ENCODE measurements at regions not wholly inside any gene's neighbourhood (a gene's known extent, or its start where the extent isn't known, plus 50 kb on each side); places are given as distances from the start of the nearest gene placed in this dataset.

GRCh38 chr22:48653929-48654328 lies 1173.7 kb downstream of the BRD1 start:
- no peak for DNase-seq (ENCODE audit: extremely low read depth, low read depth)
- TF ChIP-seq CTCF (IDR thresholded peaks at IDR 0.05; ENCODE audit: low read depth, low read length, missing control alignments), result no peak

DNA sequence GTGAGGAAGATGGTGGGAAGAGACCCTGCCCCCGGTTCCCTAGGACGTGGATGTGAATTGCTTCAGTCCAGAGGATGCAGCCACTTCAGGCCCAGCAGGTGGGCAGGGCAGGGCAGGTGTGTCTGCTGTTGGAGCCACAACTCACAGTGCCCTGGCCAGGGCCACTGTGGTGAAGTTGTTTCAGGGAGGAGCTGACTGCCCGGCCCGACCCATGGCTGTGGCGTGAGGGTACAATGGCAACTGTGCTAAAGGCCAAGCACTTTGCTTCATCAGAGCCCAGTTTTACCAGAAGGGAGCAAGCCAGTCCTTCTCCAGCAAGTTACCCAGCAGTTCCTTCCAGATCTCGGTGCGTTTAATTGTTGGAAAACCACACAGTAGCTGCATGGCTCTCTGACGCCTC lies 1174.4 kb downstream of the BRD1 start:
- no peak overlapping the region for H3K4me3 ChIP-seq (replicated peaks; ENCODE audit: low read depth, low read length)
- no peak for DNase-seq (ENCODE audit: extremely low read depth, low read depth)
- no peak for TF ChIP-seq CTCF (IDR thresholded peaks at IDR 0.05; ENCODE audit: low read depth, low read length, missing control alignments)

More at GRCh38 chr22:48653929-48654328, 1173.7 kb downstream of the BRD1 start:
- no peak overlapping the region for H3K4me3 ChIP-seq (replicated peaks; ENCODE audit: low read depth, low read length)

GRCh38 chr22:48652796-48653195 lies 1174.9 kb downstream of the BRD1 start:
- DNase-seq (ENCODE audit: extremely low read depth, low read depth), result no peak
- no peak for TF ChIP-seq CTCF (IDR thresholded peaks at IDR 0.05; ENCODE audit: low read depth, low read length, missing control alignments)
- H3K4me3 ChIP-seq (replicated peaks; ENCODE audit: low read depth, low read length), result no peak overlapping the region

- no peak overlapping the region for H3K4me3 ChIP-seq (replicated peaks; ENCODE audit: low read depth, low read length)
- no peak for DNase-seq (ENCODE audit: extremely low read depth, low read depth)
- no peak for TF ChIP-seq CTCF (IDR thresholded peaks at IDR 0.05; ENCODE audit: low read depth, low read length, missing control alignments)
These were observed 1175.6 kb downstream of the BRD1 start for GRCh38 chr22:48651981-48652538.

- H3K4me3 ChIP-seq (replicated peaks; ENCODE audit: low read depth, low read length), result no peak overlapping the region
- no peak for TF ChIP-seq CTCF (IDR thresholded peaks at IDR 0.05; ENCODE audit: low read depth, low read length, missing control alignments)
- DNase-seq (ENCODE audit: extremely low read depth, low read depth), result no peak
These were observed 1176.4 kb downstream of the BRD1 start for GRCh38 chr22:48651036-48651890.

DNA sequence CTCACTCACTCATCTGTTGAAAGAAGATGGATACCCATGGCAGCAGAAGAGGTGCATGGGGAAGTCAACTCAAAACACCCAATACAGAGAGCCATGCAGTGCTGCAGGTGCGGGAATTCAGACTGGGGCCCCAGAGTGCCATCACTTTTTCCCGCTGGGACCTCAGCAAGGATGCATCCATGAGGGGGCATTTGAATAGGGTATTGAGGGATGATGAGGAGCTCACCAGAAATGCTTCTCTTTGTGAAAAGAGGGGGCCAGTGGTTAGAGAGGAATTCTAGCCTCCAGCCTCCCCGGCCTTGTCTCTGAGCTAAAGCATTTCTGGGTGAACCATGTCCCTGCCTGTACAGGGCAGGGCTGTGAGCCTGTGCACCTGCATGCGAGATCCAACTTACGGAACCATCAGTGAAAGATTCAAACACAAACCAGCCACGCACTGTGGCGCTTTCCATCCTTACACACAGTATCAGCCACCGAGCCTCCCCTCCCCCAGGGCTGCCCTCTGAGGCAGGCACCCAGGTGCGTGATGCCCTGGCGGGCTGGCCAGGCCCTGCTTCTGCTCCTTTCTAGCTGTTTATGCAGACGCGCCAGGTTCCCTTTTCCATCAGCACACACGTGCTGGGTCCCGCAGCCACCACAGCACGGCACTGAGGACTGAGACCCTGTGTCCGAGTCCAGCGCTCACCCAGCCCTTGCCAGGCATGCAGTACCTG lies 1177.2 kb downstream of the BRD1 start:
- no peak for DNase-seq (ENCODE audit: extremely low read depth, low read depth)
- H3K4me3 ChIP-seq (replicated peaks; ENCODE audit: low read depth, low read length), result no peak overlapping the region
- no peak for TF ChIP-seq CTCF (IDR thresholded peaks at IDR 0.05; ENCODE audit: low read depth, low read length, missing control alignments)
